ENCODE measurements at regions not wholly inside any gene's neighbourhood (a gene's known extent, or its start where the extent isn't known, plus 50 kb on each side); places are given as distances from the start of the nearest gene placed in this dataset.

DNA sequence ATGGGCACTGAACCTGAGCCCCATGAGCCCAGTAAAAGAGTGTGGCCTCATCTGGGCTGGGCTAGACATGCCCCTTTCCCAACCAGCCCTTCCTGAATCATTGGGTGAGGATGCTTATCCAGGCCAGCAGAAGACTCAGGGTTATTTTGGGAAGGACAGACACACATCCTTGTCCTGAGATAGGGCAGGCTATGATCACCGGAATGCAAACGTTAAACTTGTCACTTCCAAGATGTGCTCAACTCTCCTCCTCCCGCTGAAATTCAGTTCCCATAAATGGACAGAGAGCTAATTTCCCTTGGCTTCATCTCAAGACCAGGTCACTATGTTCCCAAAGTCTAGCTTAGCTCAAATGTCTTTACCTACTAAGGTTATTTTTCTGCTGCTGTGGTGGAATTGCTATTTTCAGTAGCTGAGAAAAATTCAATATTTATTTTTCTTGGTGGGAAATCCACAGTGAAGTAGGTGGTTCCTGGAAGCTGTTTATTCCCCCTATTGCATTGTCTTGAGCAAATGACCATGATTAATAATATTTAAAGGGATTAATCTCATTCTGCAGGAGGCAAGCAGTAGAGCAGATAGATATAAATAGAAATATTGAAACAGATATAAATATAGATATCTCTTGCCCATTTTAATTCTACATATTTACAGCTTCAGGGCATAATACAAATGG is 70.0 kb downstream of the NXNL2 start:
- TF ChIP-seq CTCF (IDR thresholded peaks at IDR 0.05; ENCODE audit: low read length): no peak
- no peak for TF ChIP-seq EZH2 (optimal IDR thresholded peaks at IDR 0.05; ENCODE audit: low read depth, low read length)
- no peak for TF ChIP-seq EZH2phosphoT487 (IDR thresholded peaks at IDR 0.05; ENCODE audit: low read length)
